ENCODE measurements at regions not wholly inside any gene's neighbourhood (a gene's known extent, or its start where the extent isn't known, plus 50 kb on each side); places are given as distances from the start of the nearest gene placed in this dataset.

DNA sequence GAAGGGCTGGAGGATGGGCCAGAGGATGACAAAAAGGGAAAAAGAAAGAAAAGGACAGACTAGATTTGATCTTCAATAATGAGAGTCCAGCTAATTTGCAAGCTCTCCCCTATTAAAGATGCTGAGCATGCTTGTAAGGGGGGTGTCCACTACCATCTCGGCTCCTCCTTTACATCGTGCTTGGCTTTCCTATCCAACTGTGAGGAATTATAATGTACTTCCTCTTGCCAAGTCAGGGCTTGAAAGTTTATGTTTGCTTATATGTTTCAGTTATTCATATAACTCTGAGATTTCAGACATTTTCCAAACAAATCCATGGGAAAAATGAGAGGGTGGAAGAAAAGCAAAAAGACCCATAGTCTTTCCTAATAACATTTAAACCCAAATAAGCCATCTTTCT lies 387.1 kb downstream of the METTL15 start:
- no peaks in the 10 kb centered on the region for H3F3A ChIP-seq (replicated peaks; ENCODE audit: insufficient read depth)
- H3K79me2 ChIP-seq (ENCODE audit: insufficient read depth), result no peaks in the 10 kb centered on the region
- H3K36me3 ChIP-seq (replicated peaks in 1 of 2; ENCODE audit: control insufficient read depth in 1 of 2, insufficient read depth in 2 of 2, low read length in 1 of 2), result no peaks in the 10 kb centered on the region
- WGBS (ENCODE audit: low lambda C conversion rate), result 92% methylated on average over 2 of the region's 2 CpGs
- H2AFZ ChIP-seq (ENCODE audit: low read depth), result no peak overlapping the region
- H3K4me3 ChIP-seq (ENCODE audit: low read depth in 2 of 2, low read length in 1 of 2), result no peak overlapping the region
- H3K27me3 ChIP-seq (ENCODE audit: insufficient read depth), result no peaks in the 10 kb centered on the region
- no peak overlapping the region for H3K9ac ChIP-seq
- no peak overlapping the region for H3K27ac ChIP-seq (ENCODE audit: low read depth in 2 of 2, low read length in 1 of 2)
- TF ChIP-seq TEAD4 (IDR thresholded peaks at IDR 0.05; ENCODE audit: borderline replicate concordance, insufficient read depth) (no peak), SIN3A (IDR thresholded peaks at IDR 0.05; ENCODE audit: borderline replicate concordance, low read depth, low read length) (no peak), FOXM1 (IDR thresholded peaks at IDR 0.05; ENCODE audit: low read depth) (no peak)
- no peaks in the 10 kb centered on the region for H3K9me3 ChIP-seq
- no peaks in the 10 kb centered on the region; a peak in 1 of 4 replicates for H3K4me1 ChIP-seq (ENCODE audit: control insufficient read depth in 1 of 2, insufficient read depth in 2 of 2, low read depth in 1 of 2, low read length in 1 of 2)
- ChIA-PET POLR2A (no interaction called here), CTCF (no interaction called here)
- no peak overlapping the region for H3K4me2 ChIP-seq
- no peaks in the 10 kb centered on the region for H4K20me1 ChIP-seq (ENCODE audit: insufficient read depth)
- no peaks in the 10 kb centered on the region for H3K9me2 ChIP-seq
- no peak for DNase-seq

DNA sequence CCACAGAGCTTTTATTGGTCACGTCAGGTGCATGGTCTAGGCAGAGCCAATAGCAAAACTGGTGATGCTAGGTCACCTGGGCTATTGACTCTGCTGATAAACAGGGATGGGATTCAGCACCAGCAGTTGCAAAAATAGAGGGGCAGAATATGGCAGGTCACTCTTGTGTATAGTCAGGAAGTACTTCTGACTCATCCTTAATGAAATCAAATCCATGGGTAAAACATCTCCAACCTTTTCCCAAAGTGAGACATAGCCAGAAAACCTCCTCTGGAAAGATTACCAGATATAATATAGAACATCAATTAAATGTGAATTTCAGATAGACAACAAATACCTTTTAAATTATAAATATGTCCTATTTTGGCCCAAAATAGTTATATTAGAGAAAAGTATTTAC lies 383.2 kb downstream of the METTL15 start:
- Histone ChIP-seq H3K9me2 (no peaks in the 10 kb centered on the region), H3K36me3 (replicated peaks in 1 of 2; ENCODE audit: control insufficient read depth in 1 of 2, insufficient read depth in 2 of 2, low read length in 1 of 2) (no peaks in the 10 kb centered on the region), H4K20me1 (ENCODE audit: insufficient read depth) (no peaks in the 10 kb centered on the region), H3K9ac (no peak overlapping the region), H3K27me3 (ENCODE audit: insufficient read depth) (no peaks in the 10 kb centered on the region), H2AFZ (ENCODE audit: low read depth) (no peak overlapping the region), H3K4me1 (ENCODE audit: control insufficient read depth in 1 of 2, insufficient read depth in 2 of 2, low read depth in 1 of 2, low read length in 1 of 2) (peaks cover 0 to 8% of the 10 kb centered on the region in 2 experiments; a peak in 3 of 4 replicates), H3F3A (replicated peaks; ENCODE audit: insufficient read depth) (no peaks in the 10 kb centered on the region), H3K4me2 (no peak overlapping the region), H3K79me2 (ENCODE audit: insufficient read depth) (no peaks in the 10 kb centered on the region), H3K4me3 (ENCODE audit: low read depth in 2 of 2, low read length in 1 of 2) (no peak overlapping the region), H3K9me3 (no peaks in the 10 kb centered on the region), H3K27ac (ENCODE audit: low read depth in 2 of 2, low read length in 1 of 2) (no peak overlapping the region)
- WGBS (ENCODE audit: low lambda C conversion rate), result 100% methylated on average over 1 of the region's 1 CpG
- no peak for TF ChIP-seq TEAD4 (IDR thresholded peaks at IDR 0.05; ENCODE audit: borderline replicate concordance, insufficient read depth)
- no peak for TF ChIP-seq GATA2 (CRISPR knock-in tag; IDR thresholded peaks at IDR 0.05)
- TF ChIP-seq SMC3 (IDR thresholded peaks at IDR 0.05; ENCODE audit: low read depth, low read length), result no peak
- no peak for TF ChIP-seq EP300 (IDR thresholded peaks at IDR 0.05; ENCODE audit: borderline replicate concordance in 1 of 2, low read depth in 1 of 2, low read length in 1 of 2)
- no peak for TF ChIP-seq MEF2A (IDR thresholded peaks at IDR 0.05; ENCODE audit: borderline replicate concordance, low read depth)
- no peak for TF ChIP-seq FOXM1 (IDR thresholded peaks at IDR 0.05; ENCODE audit: low read depth)
- no peak for TF ChIP-seq RFX5 (IDR thresholded peaks at IDR 0.05; ENCODE audit: low read length)
- no peak for TF ChIP-seq JUND (IDR thresholded peaks at IDR 0.05)
- TF ChIP-seq RCOR1 (IDR thresholded peaks at IDR 0.05; ENCODE audit: low read length), result no peak
- no peak for TF ChIP-seq FOSL2 (IDR thresholded peaks at IDR 0.05; ENCODE audit: borderline replicate concordance, low read depth)
- no peak for TF ChIP-seq SIN3A (IDR thresholded peaks at IDR 0.05; ENCODE audit: borderline replicate concordance, low read depth, low read length)
- no peak for TF ChIP-seq ELF1 (IDR thresholded peaks at IDR 0.05)
- TF ChIP-seq, protein P1, sequence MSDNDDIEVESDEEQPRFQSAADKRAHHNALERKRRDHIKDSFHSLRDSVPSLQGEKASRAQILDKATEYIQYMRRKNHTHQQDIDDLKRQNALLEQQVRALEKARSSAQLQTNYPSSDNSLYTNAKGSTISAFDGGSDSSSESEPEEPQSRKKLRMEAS (IDR thresholded peaks at IDR 0.05; ENCODE audit: low read depth), result no peak
- no peak for TF ChIP-seq TCF12 (IDR thresholded peaks at IDR 0.05)
- TF ChIP-seq TAF1 (IDR thresholded peaks at IDR 0.05; ENCODE audit: borderline replicate concordance, low read depth, low read length), result no peak
- no peak for TF ChIP-seq PBX3 (IDR thresholded peaks at IDR 0.05)
- TF ChIP-seq NRF1 (IDR thresholded peaks at IDR 0.05; ENCODE audit: low read depth, low read length), result no peak
- POLR2A ChIA-PET, result no interaction called here
- CTCF ChIA-PET, result interaction anchor here (2.3 kb wide), 1 partner anchor 38 kb away, joined by 7 read pairs; no protein-coding TSS in a partner anchor
- no peak for DNase-seq
